ENCODE measurements at regions not wholly inside any gene's neighbourhood (a gene's known extent, or its start where the extent isn't known, plus 50 kb on each side); places are given as distances from the start of the nearest gene placed in this dataset.
"Not testable (repeated sequence)": the region's sequence is repeated elsewhere in the genome, so short reads cannot be mapped to it uniquely, and the experiment has no call there.

DNA sequence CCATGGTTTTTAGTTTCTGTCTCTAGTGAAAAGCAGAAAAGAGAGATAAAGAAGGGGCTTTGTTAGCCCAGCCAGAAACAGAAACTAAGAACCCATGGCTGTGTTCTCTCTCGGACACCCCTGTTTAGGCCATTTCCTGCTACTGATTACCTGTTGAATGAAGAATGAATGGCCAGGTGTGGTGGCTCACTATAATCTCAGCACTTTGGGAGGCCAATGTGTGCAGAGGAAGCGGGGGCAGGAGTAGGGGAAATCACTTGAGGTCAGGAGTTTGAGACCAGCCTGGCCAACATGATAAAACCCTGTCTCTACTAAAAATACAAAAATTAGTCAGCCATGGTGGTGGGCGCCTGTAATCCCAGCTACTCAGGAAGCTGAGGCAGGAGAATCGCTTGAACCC, 93.8 kb upstream of the MSH6 start:
- DNase-seq = not testable (repeated sequence)

DNA sequence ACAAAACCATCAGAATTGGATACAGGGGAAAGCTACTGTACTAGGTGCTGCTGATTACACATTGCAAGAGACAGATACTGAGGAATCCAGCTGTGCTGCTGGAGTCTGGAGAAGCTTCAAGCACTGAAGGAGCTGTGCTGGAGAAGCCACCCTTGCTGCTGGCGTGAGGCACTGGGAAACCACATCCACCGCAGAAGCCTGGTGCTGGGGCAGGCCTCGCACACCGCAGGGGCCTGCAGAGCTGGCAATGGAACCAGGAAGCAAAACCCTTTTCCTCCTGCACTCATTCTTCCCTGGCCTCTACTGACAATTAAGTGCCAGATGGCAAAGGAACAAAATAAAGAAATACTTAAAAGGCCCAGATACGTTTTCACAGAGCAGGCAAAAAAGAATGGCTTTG, 94.4 kb upstream of the MSH6 start:
- DNase-seq = no peak

DNA sequence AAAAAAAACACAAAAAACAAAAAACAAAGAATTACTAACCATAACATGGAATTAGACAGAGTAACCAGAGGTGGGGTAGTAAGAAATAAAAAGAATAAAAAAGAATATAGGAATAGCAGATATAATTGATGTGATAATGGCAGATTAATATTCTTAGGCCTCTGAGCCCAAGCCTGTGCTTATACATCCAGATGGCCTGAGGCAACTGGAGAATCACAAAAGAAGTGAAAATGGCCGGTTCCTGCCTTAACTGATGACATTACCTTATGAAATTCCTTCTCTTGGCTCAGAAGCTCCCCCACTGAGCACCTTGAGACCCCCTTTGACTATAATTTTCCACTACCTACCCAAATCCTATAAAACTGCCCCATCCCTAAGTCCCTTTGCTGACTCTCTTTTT, 95.1 kb upstream of the MSH6 start:
- no peak for DNase-seq

DNA sequence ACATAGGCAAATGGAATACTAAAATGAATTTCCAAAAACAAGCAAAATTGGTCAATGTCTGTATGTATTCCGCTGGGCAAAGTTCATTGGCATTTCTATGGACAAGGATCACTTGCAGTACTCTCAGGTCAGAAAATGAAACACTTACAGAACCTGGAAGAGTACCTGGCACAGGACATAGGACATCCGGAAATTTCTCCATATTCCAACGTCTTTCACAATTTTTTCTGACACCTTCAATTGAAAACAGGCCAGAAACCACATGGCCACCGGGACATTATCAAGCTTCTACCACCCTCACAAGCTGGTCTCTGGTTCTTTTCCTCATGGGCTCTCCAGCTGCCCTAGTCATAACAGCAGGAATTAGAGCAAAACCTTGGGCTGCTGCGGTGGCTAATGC, 96.9 kb upstream of the MSH6 start:
- no peak for DNase-seq

DNA sequence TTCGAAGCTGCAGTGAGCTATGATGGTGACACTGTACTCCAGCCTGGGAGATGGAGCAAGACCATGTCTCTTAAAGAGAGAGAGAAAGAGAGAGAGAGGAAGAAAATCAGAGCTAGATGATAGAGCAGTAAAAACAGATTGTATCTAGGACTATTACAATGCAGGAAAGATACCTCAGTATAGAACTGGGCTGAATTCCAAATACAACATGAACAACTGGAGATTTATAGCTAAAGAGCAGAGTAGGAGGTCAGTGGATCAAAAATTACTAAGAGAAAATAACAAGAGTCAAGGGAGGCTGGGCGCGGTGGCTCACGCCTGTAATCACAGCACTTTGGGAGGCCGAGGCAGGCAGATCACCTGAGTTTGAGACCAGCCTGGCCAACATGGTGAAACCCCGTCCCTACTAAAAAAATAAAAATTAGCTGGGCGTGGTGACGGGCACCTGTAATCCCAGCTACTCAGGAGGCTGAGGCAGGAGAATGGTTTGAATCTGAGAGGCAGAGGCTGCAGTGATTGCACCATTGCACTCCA, 100.7 kb upstream of the MSH6 start:
- DNase-seq = no peak

DNA sequence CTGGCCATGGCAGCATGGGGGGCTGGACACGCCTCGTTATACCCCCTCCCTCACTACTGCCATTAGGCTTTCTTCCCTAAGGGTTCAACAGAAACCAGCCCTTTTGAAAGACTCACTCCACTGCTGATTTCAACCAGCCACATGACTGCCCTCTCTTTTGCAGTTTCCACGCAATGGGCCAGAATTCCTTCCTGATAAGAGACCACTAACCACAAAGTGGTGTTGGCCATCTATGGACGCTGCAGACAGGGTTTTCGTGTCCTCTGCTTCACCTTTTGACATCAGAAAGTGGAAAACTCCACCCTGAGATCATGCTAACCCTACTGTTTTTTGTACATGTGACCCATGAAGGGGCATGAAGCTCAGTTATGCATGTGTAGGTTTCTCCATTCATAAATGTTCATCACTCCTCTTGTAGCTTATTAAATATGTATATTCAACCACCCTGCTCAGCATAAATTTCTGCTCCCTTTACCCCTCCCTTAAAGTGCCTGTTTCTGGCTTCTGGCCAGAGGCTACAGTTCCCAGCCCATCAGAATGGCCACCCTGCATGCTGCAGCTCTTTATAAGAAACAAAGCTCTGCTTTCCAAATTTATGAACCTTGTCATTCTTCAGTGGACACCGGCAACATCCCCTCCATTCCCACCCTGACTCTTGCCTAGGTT, 105.6 kb upstream of the KCNK12 start:
- DNase-seq = no peak

DNA sequence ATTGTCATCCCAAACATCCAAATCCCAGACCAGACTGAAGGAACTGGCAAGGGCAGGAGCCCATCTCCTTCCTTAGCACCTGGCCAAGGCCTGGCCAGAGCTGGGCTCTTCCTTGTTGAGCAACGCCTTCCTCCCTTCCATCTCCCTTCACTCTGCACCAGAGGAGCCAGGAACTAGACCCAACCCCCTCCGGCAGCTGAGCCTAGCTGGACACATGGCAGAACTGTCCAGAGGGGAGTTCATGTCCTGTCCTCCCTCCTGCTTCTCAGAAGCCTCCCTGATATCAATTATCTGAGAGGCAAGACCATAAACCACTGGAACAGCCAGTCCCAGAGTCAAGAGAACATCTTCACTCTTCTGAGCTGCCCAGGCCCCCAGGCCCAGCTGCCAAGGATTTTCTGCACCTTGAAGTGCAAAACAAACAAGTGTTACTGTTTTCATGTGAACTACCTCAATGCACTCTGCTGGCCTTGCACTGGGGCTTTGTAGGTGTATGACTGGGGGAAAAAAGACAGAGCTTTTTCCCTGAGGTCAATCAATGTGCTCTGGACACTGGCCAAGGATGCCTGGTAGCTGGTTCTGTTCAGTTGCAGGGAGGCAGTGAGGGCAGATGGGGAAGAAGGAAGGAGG, 104.5 kb upstream of the KCNK12 start:
- no peak for DNase-seq

DNA sequence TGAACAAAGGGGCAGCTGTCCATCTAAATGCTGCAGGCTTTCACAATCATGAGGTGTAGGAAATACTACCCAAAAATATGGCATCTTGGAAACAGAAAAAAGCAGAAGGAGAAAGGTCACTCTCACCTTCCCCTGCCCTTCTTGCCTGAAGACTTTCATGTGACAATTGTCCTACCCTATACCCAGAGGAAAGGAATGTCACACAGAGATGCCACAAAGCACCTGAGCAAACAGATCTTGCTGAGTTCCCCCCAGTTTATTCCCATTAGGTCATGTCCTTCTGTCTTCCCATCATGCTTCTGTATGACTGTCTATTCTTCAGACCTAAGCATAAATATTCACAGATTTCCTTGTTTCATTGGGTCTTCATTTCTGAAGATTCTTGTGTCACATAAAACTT, 95.5 kb upstream of the KCNK12 start:
- no peak for DNase-seq

DNA sequence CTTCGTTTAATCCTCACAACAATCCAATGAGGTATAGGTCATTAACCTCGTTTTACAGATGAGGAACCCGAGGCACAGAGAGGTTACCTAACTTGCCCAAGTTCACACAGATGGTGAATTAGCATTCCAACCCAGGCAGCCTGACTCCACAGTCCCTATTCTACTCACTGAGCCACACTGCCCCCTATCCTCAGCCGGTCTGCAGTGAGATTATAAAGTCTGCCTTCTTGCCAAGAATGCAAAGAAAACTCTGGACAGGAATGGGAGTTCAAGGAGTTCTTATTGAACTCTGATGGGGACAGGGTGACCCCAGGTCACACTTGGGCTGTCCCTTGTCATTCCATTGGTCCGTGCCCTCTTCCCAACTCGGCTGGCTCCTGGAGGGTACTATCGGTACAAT, 94.0 kb upstream of the KCNK12 start:
- DNase-seq = no peak

DNA sequence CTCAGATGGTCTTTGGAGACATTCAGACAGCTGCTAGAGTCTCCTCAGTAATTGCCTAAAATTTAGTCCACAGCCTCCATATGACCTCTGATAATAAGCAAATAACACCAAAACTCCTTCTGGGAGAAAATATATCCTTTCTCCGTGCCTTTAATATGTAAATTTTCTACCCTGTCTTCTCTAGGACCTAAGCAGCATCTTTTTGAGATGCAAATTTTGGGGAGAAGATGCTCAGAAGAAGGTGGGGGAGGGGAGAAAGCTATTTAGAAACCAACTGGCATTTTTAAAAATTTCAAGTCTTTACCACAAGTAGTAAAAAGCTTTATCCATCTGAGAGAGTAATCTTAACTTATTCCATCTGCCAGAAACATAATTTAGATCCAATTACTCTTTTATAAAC, 91.8 kb upstream of the KCNK12 start:
- DNase-seq = no peak

DNA sequence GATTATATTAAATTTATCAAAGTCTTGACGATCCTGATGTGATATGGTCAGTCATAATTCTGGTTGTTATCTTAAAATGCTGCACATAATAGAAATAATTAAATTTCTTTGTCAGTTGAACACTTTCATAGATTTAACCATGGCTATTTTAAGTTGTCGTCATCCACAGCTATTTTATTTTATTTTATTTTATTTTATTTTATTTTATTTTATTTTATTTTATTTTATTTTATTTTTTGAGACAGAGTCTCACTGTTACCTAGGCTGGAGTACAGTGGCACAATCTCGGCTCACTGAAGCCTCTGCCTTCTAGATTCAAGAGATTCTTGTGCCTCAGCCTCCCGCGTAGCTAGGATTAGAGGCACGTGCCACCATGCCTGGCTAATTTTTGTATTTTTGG, 90.5 kb upstream of the KCNK12 start:
- DNase-seq = no peak

DNA sequence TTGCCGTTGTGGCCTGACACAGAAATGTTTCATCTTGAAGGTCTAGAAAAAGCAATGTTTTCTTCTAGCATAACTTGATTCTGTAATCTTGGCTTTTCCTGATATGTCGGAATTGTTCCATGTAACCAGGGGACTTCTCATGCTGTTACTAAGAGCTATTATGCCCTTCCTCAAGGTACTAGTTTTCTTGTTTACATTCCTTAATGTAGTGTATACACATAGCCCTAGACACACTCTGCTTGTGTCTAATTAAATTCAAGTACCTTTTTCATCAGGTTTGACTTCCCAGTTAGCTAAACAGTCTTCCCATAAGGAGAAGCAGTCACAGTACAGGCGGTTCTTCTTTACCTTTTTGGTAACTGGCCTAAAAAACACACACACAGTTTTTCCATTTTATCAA, 89.4 kb upstream of the KCNK12 start:
- no peak for DNase-seq

DNA sequence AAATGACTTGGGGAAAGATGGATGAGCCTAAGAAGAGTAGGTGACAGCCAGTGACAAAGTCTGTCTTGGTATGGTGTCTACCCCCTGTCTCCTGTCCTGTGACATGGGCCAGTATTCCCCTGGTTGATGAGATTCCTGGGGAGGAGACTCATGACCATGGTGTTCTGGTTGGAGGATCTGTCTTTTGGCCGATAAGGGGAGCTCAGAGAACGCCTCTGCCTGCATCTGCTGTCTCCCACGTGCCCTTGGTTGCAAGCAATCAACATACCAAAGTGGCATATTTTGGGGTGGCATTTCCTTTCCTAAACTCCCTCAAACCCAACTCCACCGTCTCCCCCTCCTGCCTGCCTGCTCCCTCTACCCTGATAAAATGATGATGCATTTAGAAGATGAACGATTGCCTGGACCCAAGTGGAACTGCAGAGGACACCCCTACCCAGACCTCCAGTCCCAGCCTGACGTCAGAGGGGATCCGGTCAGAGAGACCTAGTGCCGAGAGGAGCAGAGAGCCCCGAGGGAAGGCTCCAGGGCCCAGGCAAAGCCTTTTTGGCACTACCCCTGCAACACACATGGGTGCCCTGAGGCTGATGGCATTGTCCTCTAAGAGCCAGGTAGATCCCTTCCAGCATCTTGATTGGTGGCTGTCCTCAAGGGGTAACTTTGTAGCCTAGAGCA, 88.0 kb upstream of the KCNK12 start:
- no peak for DNase-seq

DNA sequence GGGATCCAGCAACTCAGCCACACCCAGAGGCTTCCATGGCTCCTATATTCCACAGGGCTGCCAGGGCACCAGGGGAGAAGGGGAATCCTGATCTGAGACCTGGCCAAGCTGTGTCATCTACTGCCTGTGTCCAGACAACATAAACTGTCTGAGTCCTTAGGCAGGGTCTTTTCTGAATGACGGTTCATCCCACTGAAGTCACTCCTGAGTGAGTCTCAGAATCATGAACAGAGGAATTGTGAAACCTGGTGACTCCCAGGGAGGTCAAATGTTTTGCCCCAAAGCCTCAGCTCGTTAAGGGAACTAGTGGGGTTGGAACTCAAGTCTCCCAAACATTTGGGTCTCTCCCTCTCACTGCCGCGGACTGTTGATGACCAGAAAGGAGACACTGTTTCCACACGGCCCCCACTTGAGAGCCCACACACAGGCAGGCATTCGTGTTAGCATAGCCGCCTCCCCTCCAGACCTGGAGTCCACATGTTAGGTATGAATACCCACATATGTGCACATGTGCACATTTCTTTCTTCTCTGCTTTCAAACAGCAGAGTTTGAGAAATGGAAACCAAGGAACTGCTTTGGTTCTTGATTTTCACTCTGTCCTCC, 87.2 kb upstream of the KCNK12 start:
- DNase-seq = no peak

DNA sequence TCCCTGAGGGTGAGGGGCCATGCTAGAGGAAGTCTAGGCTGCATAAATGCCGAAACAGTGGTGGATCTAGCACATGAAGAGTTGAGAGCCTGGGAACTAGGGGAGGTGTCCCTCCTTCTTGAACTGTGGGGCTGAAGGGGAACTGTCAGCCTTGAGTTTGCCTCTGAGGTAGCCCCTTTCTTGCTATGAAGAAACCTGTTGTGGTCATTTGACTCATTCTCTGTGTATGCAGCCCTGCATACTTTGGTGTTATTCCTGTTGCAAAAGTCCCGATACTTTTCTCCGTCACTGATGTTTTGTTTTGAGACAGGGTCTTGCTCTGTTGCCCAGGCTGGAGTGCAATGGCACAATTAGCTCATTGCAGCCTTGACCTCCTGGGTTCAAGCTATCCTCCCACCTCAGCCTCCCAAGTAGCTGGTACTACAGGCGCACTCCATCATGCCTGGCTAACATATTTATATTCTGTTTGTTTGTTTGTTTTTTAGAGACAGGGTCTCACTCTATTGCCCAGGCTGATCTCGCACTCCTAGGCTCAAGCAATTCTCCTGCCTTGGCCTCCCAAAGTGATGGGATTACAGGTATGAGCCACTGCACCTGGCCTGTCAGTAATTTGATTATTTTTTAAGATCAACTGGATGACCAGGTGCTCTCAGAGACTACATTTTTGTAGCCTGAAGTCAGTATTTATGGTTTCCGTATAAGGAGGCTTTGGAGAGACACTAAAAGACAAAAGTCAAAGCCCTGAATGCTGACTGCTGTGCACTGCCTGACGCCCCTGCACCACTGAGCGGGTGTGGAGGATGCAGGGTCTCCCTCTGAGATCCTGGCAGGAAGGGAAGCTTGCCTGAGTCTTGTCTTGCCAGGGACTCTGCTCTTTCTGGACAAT, 86.2 kb upstream of the KCNK12 start:
- no peak for DNase-seq

DNA sequence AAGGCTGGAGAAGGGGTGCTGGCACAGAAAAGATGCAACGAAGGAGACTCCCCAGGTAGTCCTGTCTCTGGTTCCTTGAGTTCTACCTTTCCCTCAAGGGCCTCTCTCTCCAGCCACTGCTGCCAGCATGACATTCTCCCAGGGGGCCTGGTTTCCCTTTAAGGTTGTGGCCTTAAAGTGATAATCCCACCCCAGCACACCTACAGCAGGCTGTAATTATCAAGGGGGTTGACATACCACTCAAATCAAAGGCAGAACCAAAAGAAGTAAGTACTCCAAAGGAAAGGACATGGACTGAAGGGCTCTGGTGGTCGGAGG, 84.7 kb upstream of the KCNK12 start:
- DNase-seq = no peak

DNA sequence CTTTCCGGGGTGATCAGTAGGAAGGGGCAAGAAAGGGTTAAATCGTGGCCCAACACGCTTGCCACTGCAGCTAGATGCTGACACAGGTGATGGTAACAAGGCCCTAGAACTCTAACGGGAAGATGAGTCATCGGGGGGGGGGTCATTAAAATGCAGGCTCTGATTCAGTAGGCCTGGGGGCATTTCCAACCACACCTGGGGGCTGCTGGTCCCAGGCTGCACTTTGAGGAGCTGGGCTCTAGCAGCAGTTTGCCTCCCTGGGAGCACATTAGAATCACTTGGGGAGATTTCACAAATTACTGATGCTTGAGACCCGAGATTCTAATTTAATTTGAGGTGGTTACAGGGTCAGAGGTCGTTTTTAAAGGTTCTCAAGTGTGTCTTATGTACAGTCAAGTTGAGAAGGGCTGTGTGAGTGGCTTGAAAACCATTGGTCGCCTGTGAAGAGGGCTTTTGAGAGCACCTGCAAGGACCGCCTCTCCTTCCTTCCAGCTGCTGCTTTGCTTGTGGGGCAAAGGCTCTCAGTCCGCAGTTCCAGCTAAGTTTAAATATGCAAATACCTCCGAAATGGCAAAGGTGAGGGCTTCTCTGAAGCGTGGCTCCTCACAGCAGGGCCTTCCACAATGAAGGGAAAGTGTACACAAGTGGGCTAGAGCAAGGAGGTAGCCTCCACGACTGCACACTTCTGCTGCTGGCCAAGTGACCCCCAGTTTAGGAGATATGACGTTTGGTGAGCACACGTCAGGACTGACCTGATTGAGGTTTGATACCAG, 84.2 kb upstream of the KCNK12 start:
- no peak for DNase-seq

DNA sequence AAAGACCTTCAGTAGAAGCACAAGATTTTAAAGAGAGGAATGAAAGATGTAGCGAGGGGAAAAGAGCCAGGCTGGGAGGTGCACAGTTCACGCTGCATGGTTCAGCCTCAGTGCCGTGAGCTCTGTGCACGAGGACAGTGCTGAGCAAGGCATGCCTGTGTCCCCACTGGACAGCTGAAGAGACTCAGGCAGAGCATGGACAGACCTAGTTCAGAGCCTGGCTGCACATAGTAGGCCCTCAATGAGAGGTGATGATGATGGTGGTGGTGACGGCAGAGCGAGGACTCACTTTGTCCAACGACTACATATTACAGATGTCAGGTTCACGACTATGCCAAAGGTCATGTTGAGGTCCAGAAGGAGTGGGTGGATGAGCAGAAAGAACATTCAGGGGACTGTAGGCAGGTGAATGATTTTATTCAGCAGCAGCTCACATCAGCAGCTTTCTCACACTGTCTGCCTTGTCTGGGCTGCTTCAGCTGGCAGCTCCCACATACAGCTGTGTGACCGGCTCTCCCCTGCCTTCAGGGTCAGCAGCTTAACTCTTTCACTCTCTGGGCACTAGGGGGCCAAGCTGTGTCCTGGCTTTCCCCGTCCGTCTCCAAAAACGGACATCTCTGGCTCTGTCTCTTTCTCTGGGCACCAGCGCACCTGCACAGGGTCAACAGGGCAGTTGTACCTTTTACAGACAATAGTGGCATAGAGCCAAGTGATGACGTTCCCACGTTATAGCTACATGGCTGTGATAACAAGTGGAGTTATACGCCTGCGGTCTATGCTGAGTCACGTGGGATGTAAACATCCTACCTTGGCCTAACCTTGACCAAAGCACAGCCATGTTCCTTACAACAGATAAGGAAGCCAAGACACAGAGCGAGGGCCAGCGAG, 83.4 kb upstream of the KCNK12 start:
- DNase-seq = no peak

DNA sequence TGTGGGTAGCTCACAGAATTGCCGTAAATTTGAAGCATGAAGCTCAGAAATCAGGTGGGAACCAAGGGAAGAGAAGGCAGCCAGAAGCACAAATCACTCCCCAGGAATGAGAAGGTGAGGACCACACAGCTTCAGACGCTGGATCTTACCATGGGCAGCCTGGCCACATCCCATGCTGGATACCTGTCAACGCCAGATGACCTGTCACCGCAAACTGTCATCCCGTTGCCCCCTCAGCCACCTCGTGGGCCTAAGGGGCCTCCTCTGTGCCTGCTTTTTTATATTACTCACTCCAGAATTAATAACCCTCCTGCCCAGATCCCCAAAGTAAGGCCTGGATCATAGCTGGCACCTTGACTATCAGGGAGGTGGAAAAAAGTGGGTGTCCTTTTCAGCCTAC, 82.3 kb upstream of the KCNK12 start:
- DNase-seq = no peak

DNA sequence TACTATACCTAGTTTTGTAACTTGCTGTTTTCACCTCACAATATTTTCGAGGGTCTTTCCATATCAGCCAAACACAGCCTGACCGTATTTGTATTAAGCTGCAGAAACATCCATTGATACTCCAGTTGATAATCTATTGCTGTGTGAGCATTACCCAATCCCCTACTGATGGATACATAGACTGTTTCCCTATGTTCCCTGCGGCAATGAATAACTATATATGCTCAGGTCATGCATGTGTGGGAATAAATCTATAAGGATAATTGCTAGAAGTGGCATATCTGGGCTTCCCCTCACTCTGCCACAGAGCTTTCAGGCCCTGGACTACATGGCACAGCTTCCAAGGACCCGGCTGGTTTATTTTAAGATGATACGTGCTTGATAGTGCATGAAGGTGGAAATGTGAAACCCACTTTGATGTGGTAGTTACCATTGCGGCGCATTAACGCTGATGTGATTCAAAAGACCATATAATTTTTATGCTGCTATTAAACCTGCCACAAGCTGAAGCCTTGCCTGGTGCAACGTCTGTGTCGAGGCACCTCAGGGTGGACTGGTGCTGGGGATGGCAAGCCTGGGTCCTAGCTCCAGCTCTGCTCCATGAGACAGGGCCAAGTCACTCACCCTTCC, 81.4 kb upstream of the KCNK12 start:
- DNase-seq = no peak

DNA sequence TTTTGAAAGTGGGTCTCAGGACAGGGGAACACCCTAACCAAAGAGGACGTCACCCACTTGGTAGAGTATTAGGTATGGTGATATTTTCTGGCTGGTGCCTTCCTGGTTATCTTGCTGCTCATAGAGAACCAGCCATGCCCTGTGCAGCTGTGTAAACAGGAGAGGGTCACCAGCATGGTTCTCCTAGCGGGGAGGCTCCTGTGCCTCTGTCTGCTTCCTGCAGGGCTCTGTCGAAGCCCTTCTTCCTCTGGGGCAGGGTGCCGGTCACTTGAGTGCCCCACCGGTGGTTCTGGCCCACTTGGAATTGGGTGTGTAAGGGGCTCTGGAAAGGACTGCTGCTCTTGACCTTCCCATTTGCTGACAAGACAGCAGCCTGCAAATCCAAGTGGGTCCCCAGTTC, 80.5 kb upstream of the KCNK12 start:
- DNase-seq = no peak
